H1 (cell line): ENCODE measurements at regions not wholly inside any gene's neighbourhood (a gene's known extent, or its start where the extent isn't known, plus 50 kb on each side); places are given as distances from the start of the nearest gene placed in this dataset.

Experiments
- CTCF ChIA-PET: fragments of 300-600 bp; sonication (Branson Sonifier 250); formaldehyde crosslinking; loops from one replicate; lab custom pipeline; 2021; ENCODE audit not compliant: partially characterized antibody; lab: Charles Lee
- POLR2A ChIA-PET: fragments of 300-600 bp; sonication (Branson Sonifier 250); formaldehyde crosslinking; loops from one replicate; lab custom pipeline; 2021; ENCODE audit warnings: inconsistent platforms; ENCODE audit not compliant: partially characterized antibody; lab: Charles Lee
- DNase-seq, 2 experiments: peaks; one replicate each; pipeline versions ENCODE4 v3.0.0 to v3.0.0-alpha.2; 2010 to 2022; ENCODE audit warnings: low spot score in 2 of 2, low read depth in 1 of 2, mixed read lengths in 1 of 2
- FAIRE-seq: peaks from 2 replicates; lab custom pipeline; 2011; peaks lifted over from hg19 to GRCh38; lab: Jason Lieb, UNC
- H2AFZ ChIP-seq: 2 replicates; pipeline ENCODE4 v1.8.1; 2012; ENCODE audit warnings: low read length, inconsistent platforms
- H2AK5ac ChIP-seq: 2 replicates; pipeline ENCODE4 v1.6.1; 2013; ENCODE audit warnings: low read depth, low read length
- H2BK120ac ChIP-seq: replicated peaks from 2 replicates; pipeline ENCODE3; 2013; ENCODE audit warnings: low read depth, low read length, inconsistent platforms
- H2BK12ac ChIP-seq: 2 replicates; pipeline ENCODE4 v1.6.1; 2013; ENCODE audit warnings: low read depth, low read length
- H2BK15ac ChIP-seq: 2 replicates; pipeline ENCODE4 v1.6.1; 2013; ENCODE audit warnings: low read length
- H2BK20ac ChIP-seq: 2 replicates; pipeline ENCODE4 v1.6.1; 2013; ENCODE audit warnings: low read length
- H2BK5ac ChIP-seq: 2 replicates; pipeline ENCODE4 v1.6.1; 2013; ENCODE audit warnings: low read depth, low read length
- H3K14ac ChIP-seq: 2 replicates; pipeline ENCODE4 v1.6.1; 2013; ENCODE audit warnings: inconsistent platforms; ENCODE audit not compliant: insufficient read length
- H3K18ac ChIP-seq: 2 replicates; pipeline ENCODE4 v1.6.1; 2013; ENCODE audit warnings: low read length; ENCODE audit errors: extremely low read depth
- H3K23ac ChIP-seq: 2 replicates; pipeline ENCODE4 v1.6.1; 2013; ENCODE audit warnings: inconsistent platforms; ENCODE audit not compliant: insufficient read length
- H3K23me2 ChIP-seq: 2 replicates; pipeline ENCODE4 v1.6.1; 2013; ENCODE audit warnings: low read depth, low read length
- H3K27ac ChIP-seq: 2 replicates; pipeline ENCODE4 v1.6.1; 2011; ENCODE audit warnings: low read depth, low read length, inconsistent platforms
- H3K27me3 ChIP-seq, 4 experiments: replicated peaks in 1 of 4; 1 replicate in 1 of 4; 2 replicates in 3 of 4; pipeline versions ENCODE4 v1.6.1 to v1.8.1; 2011 to 2013; ENCODE audit warnings: low read length in 3 of 4, mild to moderate bottlenecking in 3 of 4, inconsistent platforms in 2 of 4, mixed read lengths in 2 of 4, moderate library complexity in 1 of 4; ENCODE audit not compliant: control insufficient read depth in 3 of 4, insufficient read depth in 3 of 4; ENCODE audit errors: extremely low read depth in 1 of 4
- H3K36me3 ChIP-seq, 4 experiments: 2 replicates each; pipeline versions ENCODE4 v1.6.1 to v1.8.1; 2011 to 2013; ENCODE audit warnings: mild to moderate bottlenecking in 4 of 4, low read length in 3 of 4, moderate library complexity in 2 of 4, control low read depth in 1 of 4, inconsistent platforms in 1 of 4; ENCODE audit not compliant: insufficient read depth in 4 of 4, control insufficient read depth in 2 of 4
- H3K4ac ChIP-seq: replicated peaks from 2 replicates; pipeline ENCODE3; 2013; ENCODE audit warnings: low read length, low read depth, mixed read lengths, inconsistent platforms; ENCODE audit not compliant: insufficient read length
- H3K4me1 ChIP-seq, 4 experiments: replicated peaks in 1 of 4; 1 replicate in 1 of 4; 2 replicates in 3 of 4; pipeline versions ENCODE4 v1.6.1 to v1.8.1; 2011 to 2013; ENCODE audit warnings: low read length in 3 of 4, inconsistent platforms in 2 of 4, mixed read lengths in 1 of 4; ENCODE audit not compliant: insufficient read depth in 4 of 4, control insufficient read depth in 3 of 4
- H3K4me2 ChIP-seq, 2 experiments: 2 replicates each; pipeline versions ENCODE4 v1.6.1 to v1.8.1; 2011 to 2013; ENCODE audit warnings: low read depth in 2 of 2, low read length in 2 of 2, control low read depth in 1 of 2, inconsistent platforms in 1 of 2, mild to moderate bottlenecking in 1 of 2; ENCODE audit not compliant: insufficient read depth in 1 of 2
- H3K4me3 ChIP-seq, 4 experiments: fragments of 200-600, 300-600 bp in 1 of 4; sonication (generic), shearing (Covaris generic), sonication (Bioruptor Twin) in 1 of 4; 2 replicates each; pipeline versions ENCODE4 v1.5.1 to v1.8.1; 2011 to 2016; ENCODE audit warnings: low read length in 4 of 4, low read depth in 3 of 4, control low read depth in 2 of 4, inconsistent platforms in 2 of 4, mild to moderate bottlenecking in 2 of 4, mixed read lengths in 1 of 4, moderate library complexity in 1 of 4; ENCODE audit not compliant: insufficient read depth in 2 of 4; ENCODE audit errors: extremely low read depth in 1 of 4
- H3K56ac ChIP-seq: replicated peaks from 2 replicates; pipeline ENCODE3; 2013; ENCODE audit warnings: low read depth, mild to moderate bottlenecking, mixed read lengths, low read length, inconsistent platforms; ENCODE audit not compliant: insufficient read length
- H3K79me1 ChIP-seq: 2 replicates; pipeline ENCODE4 v1.6.1; 2013; ENCODE audit warnings: low read depth, low read length, control low read depth
- H3K79me2 ChIP-seq, 2 experiments: 2 replicates each; pipeline versions ENCODE4 v1.6.1 to v1.8.1; 2012 to 2013; ENCODE audit warnings: low read length in 2 of 2, mild to moderate bottlenecking in 2 of 2, inconsistent platforms in 1 of 2; ENCODE audit not compliant: insufficient read depth in 2 of 2, control insufficient read depth in 1 of 2
- H3K9ac ChIP-seq, 4 experiments: replicated peaks in 1 of 4; 1 replicate in 1 of 4; 2 replicates in 3 of 4; pipeline versions ENCODE4 v1.6.1 to v1.8.1; 2011 to 2013; ENCODE audit warnings: low read depth in 3 of 4, low read length in 3 of 4, control low read depth in 2 of 4, mild to moderate bottlenecking in 2 of 4, moderate library complexity in 2 of 4, inconsistent platforms in 1 of 4; ENCODE audit errors: extremely low read depth in 1 of 4
- H3K9me3 ChIP-seq, 2 experiments: 2 replicates each; pipeline versions ENCODE4 v1.6.1 to v1.8.1; 2012 to 2013; ENCODE audit warnings: mild to moderate bottlenecking in 2 of 2, moderate library complexity in 2 of 2, control low read depth in 1 of 2, inconsistent platforms in 1 of 2, low read depth in 1 of 2, low read length in 1 of 2, mixed read lengths in 1 of 2; ENCODE audit not compliant: insufficient read depth in 2 of 2
- H4K20me1 ChIP-seq, 2 experiments: replicated peaks in 1 of 2; 2 replicates each; pipeline versions ENCODE3 to v1.8.1; 2011 to 2013; ENCODE audit warnings: inconsistent platforms in 2 of 2, low read length in 2 of 2, mild to moderate bottlenecking in 1 of 2; ENCODE audit not compliant: insufficient read depth in 2 of 2, control insufficient read depth in 1 of 2
- H4K5ac ChIP-seq: 2 replicates; pipeline ENCODE4 v1.6.1; 2013; ENCODE audit warnings: low read length, low read depth, mixed read lengths, inconsistent platforms; ENCODE audit not compliant: insufficient read length
- H4K8ac ChIP-seq: 2 replicates; pipeline ENCODE4 v1.8.0; 2013; ENCODE audit warnings: mild to moderate bottlenecking, moderate library complexity, low read length, inconsistent platforms; ENCODE audit not compliant: insufficient read depth; ENCODE audit errors: extremely low read depth
- H4K91ac ChIP-seq: replicated peaks from 2 replicates; pipeline ENCODE3; 2013; ENCODE audit warnings: low read length, mixed read lengths, inconsistent platforms; ENCODE audit not compliant: insufficient read length
- CTBP2 ChIP-seq: IDR thresholded peaks from 2 replicates; pipeline ENCODE4 v1.7.0; 2011; ENCODE audit warnings: borderline replicate concordance, mild to moderate bottlenecking, moderate library complexity, mixed read lengths, low read length; ENCODE audit not compliant: insufficient read depth, insufficient read length
- JUND ChIP-seq: IDR thresholded peaks from 2 replicates; pipeline ENCODE4 v1.6.1; 2011; ENCODE audit warnings: mild to moderate bottlenecking, improper control_type of control experiment, low read length
- KDM1A ChIP-seq: fragments of 200-600, 300-600 bp; sonication (generic); IDR thresholded peaks from 2 replicates; pipeline ENCODE4 v1.7.1; 2016; ENCODE audit warnings: mild to moderate bottlenecking, low read length, borderline replicate concordance
- RBBP5 ChIP-seq: IDR thresholded peaks from 2 replicates; pipeline ENCODE4 v1.7.1; 2012; ENCODE audit warnings: low read depth, mild to moderate bottlenecking, inconsistent platforms, low read length, moderate library complexity, borderline replicate concordance
- SIN3A ChIP-seq, 2 experiments: IDR thresholded peaks in 1 of 2; conservative IDR thresholded peaks in 1 of 2; 2 replicates each; pipeline ENCODE4 v1.6.1; 2011 to 2012; ENCODE audit warnings: low read length in 2 of 2, improper control_type of control experiment in 1 of 2, low read depth in 1 of 2, mild to moderate bottlenecking in 1 of 2
- SP4 ChIP-seq: IDR thresholded peaks from 2 replicates; pipeline ENCODE4 v1.6.1; 2012; ENCODE audit warnings: low read length, inconsistent platforms
- TAF7 ChIP-seq: optimal IDR thresholded peaks from 2 replicates; pipeline ENCODE3; 2011; ENCODE audit warnings: low read depth, mild to moderate bottlenecking, inconsistent platforms, low read length, moderate library complexity, borderline replicate concordance
- YY1 ChIP-seq: IDR thresholded peaks from 2 replicates; pipeline ENCODE4 v1.6.1; 2011; ENCODE audit warnings: low read depth, mild to moderate bottlenecking, low read length
- WGBS, 2 experiments: shearing (Covaris generic) in 1 of 2; methylation state at CpG; one replicate each; pipeline versions ENCODE4 v1.1.6 to v1.1.7; 2013 to 2015; ENCODE audit warnings: low lambda C conversion rate in 2 of 2, mixed read lengths in 2 of 2, inconsistent platforms in 1 of 2, low coverage in 1 of 2, missing lambda C conversion rate in 1 of 2; ENCODE audit not compliant: insufficient replicate concordance in 2 of 2, insufficient coverage in 1 of 2, insufficient read length in 1 of 2; ENCODE audit errors: extremely low coverage in 1 of 2, missing lambda C conversion rate in 1 of 2; 5-methylcytosine and 5-hydroxymethylcytosine counted together

DNA sequence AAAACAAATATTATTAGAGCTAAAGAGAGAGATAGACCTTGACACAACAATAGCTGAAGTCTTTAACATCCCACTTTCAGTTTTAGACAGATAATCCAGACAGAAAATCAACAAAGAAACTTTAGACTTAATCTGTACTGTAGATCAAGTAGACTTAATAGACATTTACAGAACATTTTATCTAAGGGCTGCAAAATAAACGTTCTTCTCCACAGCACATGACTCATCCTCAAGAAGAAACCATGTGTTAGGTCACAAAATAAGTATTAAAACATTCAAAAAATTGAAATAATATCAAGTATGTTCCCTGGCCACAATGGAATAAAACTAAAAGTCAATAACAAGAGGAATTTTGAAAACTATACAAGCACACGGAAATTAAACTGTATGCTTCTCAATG lies 1510.3 kb upstream of the PCDH10 start:
- Histone ChIP-seq H3K14ac (no peak overlapping the region), H3K23ac (no peak overlapping the region), H3K18ac (no peak overlapping the region), H3K9me3 (0 out of 4 replicates have a peak, but pooled peaks cover under 1 to 2% of the 10 kb centered on the region in 2 experiments), H2BK120ac (no peak overlapping the region), H4K91ac (no peak overlapping the region), H3K79me2 (no peaks in the 10 kb centered on the region), H2BK12ac (no peak overlapping the region), H3K9ac (no peak overlapping the region), H3K4me1 (no peaks in the 10 kb centered on the region), H3K4ac (no peak overlapping the region), H3K27me3 (no peaks in the 10 kb centered on the region), H2BK20ac (no peak overlapping the region), H3K4me3 (no peak overlapping the region), H3K56ac (no peak overlapping the region), H2AK5ac (no peak overlapping the region), H4K8ac (no peak overlapping the region), H3K23me2 (no peaks in the 10 kb centered on the region), H2BK5ac (no peak overlapping the region), H3K36me3 (no peaks in the 10 kb centered on the region), H4K20me1 (no peaks in the 10 kb centered on the region), H3K27ac (no peak overlapping the region), H3K4me2 (no peak overlapping the region), H4K5ac (no peak overlapping the region), H3K79me1 (no peaks in the 10 kb centered on the region), H2BK15ac (no peak overlapping the region), H2AFZ (no peak overlapping the region)
- DNase-seq (no peak), FAIRE-seq (no peak)
- CTCF ChIA-PET = no interaction called here
- WGBS, 2 experiments = 91% methylated on average over 2 of the region's 2 CpGs; no CpG with 5 or more reads in 1 of the 2 experiments
- POLR2A ChIA-PET = no interaction called here
- TF ChIP-seq KDM1A = no peak
- TF ChIP-seq SP4 = no peak
- TF ChIP-seq CTBP2 = no peak
- TF ChIP-seq YY1 = no peak
- no peak for TF ChIP-seq RBBP5
- TF ChIP-seq SIN3A (conservative IDR thresholded peaks at IDR 0.05 in 1 of 2, IDR thresholded peaks at IDR 0.05 in 1 of 2; ENCODE audit: low read depth in 1 of 2, low read length in 2 of 2) = no peak
- TF ChIP-seq TAF7 = no peak
- no peak for TF ChIP-seq JUND
